Kasumi-1 (cell line): ENCODE measurements at regions not wholly inside any gene's neighbourhood (a gene's known extent, or its start where the extent isn't known, plus 50 kb on each side); places are given as distances from the start of the nearest gene placed in this dataset.
A peak's percentile ranks its signal among the peaks of the same experiment; 100 is the strongest.
"Not testable (repeated sequence)": the region's sequence is repeated elsewhere in the genome, so short reads cannot be mapped to it uniquely, and the experiment has no call there.

ENCODE experiments used
- DNase-seq, 2 experiments: peaks; one replicate each; lab custom pipeline; 2025; lab: John Stamatoyannopoulos, UW

- DNase-seq = no peak
These were observed 176.9 kb upstream of the PROK2 start for GRCh38 chr3:71961891-71962290.

GRCh38 chr3:71961378-71961777 lies 176.4 kb upstream of the PROK2 start:
- DNase-seq = no peak

DNA sequence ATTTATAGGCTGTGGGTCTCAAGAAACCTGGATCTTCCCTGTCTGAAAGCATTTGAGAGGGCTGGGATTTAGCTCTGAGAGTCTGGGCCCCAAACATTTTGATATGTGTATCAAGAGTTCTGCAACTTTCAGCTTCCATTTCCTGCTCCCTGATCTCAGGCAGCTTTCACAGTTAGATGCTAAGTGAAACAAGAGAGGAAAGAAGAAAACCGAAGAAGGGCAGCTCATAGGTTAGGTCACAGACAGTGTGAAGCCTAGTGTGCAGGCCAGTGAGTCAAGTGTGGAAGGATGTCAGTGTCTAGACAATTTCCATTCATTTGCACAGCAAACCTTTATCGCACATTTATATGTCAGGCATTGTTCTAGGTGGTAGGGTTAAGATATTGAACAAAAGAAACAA lies 173.6 kb upstream of the PROK2 start:
- no peak for DNase-seq

DNA sequence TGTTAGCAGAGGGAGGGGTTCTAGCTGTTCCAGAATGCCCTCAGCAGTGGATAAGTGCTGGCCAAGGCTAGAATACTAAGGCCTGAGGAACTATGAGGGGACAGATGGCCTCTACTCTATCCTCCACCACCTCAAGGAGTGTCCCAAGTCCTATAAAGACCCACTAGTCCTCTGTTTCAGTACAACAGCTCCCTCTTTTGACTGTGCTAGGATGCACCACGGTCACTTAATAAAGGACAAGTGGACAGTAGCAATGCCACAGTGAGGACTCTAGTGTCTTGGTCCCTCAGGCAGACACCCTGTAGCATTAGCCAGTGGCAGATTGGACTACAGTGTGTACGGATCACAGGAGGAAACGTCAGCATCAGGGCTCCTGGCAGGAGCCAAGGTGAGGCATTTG lies 171.8 kb upstream of the PROK2 start:
- DNase-seq = no peak

- DNase-seq = no peak
These were observed 171.1 kb upstream of the PROK2 start for GRCh38 chr3:71956069-71956340.

GRCh38 chr3:71955240-71956068 lies 170.5 kb upstream of the PROK2 start:
- DNase-seq = peak; percentile 25 to 42

- no peak for DNase-seq
These were observed 166.9 kb upstream of the PROK2 start for GRCh38 chr3:71951842-71952241.

DNA sequence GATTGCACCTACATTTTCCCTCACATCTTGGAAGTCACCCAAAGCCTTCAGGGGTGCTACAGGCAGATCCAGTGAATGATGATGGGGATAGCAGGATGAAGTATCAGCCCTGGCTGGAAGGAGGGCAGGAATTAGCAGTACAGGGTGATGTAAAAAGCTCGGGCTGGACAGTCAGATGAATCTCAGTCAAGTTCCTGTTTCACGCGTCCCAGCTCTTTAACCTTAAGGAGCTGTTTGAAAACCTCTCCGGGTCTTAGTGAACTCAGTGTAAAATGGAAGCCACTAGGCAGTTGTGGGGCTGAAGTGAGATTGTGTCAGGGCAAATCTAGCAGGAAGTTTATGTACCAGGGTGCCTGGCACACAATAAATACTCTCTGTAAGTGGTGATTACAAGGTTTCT lies 166.4 kb upstream of the PROK2 start:
- no peak for DNase-seq

DNA sequence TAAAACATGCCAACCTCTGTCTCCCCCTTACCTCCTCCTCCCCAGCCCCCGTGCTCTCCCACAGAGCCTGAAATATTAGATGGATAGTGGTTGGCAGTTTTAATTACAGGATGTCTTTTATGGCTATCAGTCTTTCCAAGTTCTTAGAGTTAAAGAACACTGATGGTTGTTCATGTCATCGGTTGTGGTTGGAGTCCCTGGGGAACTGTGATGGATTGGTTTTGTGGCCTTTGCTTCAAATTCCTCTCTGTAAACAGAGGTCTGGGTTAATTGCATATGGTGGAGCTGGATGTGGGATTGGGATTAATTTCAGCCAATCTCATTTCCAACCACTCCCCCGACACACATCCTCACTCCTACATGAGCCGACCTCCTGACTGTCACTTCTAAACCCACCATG lies 164.5 kb upstream of the PROK2 start:
- DNase-seq = no peak

DNA sequence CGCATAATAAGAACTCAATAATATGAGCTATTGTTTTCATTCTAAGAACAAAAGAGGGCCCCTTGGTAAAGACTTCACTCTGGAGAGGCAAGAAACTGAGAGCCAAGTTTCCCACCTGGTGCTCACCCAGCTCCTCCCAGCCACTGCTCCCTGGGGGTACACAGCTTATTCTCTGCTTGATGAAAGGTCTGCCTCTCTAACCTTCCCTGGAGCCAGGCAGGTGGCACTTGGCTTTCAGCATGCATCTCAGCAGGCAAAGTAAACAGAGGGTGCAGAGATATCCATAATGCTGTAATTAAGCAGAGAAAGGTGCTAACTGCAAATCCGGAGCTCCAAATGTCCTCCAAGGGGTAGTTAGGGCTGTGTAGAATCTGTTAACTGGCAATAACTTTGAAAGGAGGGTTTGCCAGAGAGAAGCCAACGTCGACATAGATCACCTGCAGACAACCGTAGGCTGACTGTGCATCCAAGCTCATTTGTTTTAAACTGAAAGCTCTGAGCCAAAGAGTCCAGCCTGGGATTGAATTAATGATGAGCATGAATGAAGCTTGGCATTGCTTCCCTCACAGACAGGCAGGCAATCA lies 159.6 kb upstream of the PROK2 start:
- DNase-seq = no peak

DNA sequence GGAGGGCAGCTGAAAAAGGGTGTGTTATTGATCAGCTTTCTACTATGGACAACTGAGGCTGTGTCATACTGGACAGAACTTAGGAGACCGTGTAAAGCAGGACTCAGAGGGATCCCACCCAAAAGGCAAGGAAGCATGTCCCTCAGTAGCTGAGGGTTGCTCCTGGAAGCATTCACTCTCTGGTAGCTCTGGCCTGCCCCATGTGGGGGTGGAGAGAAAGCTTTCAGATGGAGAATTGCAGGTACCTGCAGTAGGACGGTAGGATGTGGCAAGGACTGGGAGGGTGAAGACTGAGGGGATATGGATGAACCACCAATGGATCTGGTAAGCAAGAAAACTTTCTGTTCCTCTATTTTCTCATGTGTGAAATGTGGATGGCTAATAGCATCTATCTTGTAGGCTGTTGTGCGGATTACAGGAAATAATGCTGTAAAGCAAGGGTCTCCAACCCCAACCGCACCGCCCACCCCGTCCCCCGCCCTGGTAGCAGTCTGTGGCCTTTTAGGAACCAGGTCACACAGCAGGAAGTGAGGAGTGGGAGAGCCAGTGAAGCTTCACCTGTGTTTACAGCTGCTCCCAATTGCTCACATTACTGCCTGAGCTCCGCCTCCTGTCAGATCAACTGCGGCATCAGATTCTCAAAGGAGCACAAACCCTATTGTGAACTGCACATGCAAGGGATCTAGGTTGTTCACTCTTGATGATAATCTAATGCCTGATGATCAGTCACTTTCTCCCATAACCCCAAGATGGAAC lies 157.7 kb upstream of the PROK2 start:
- no peak for DNase-seq

DNA sequence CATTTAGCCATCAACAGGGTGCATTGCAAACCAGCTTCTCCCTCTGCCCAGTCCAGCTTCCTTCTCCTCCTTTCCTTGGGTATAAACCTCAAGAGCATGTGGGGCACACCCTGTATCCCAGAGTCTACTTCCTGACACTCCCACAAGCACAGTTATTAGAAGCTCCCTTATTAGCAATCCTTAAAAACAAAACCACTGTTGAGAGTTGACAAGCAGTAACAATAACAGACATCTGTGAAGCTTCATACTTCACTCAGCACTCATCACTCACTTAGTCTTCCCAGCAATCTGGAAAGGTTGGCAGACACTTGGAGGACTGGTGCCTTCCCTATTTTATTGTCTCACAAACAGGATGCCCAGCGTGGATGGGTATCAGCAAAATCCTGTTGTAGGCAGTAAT lies 155.5 kb upstream of the PROK2 start:
- DNase-seq = no peak

DNA sequence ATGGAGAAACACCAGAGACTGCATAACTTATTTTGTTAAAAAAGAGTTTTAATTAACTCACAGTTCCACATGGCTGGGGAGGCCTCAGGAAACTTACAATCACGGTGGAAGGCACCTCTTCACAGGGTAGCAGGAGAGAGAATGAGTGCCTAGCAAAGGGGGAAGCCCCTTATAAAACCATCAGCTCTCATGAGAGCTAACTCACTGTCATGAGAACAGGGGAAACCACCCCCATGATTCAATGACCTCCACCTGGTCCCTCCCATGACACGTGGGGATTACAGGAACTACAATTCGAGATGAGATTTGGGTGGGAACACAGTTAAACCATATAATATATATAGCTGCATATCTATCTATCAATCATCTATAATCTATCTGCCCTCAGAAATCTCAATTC lies 153.1 kb upstream of the PROK2 start:
- not testable (repeated sequence) for DNase-seq

- no peak for DNase-seq
These were observed 151.7 kb upstream of the PROK2 start for GRCh38 chr3:71936681-71937080.

DNA sequence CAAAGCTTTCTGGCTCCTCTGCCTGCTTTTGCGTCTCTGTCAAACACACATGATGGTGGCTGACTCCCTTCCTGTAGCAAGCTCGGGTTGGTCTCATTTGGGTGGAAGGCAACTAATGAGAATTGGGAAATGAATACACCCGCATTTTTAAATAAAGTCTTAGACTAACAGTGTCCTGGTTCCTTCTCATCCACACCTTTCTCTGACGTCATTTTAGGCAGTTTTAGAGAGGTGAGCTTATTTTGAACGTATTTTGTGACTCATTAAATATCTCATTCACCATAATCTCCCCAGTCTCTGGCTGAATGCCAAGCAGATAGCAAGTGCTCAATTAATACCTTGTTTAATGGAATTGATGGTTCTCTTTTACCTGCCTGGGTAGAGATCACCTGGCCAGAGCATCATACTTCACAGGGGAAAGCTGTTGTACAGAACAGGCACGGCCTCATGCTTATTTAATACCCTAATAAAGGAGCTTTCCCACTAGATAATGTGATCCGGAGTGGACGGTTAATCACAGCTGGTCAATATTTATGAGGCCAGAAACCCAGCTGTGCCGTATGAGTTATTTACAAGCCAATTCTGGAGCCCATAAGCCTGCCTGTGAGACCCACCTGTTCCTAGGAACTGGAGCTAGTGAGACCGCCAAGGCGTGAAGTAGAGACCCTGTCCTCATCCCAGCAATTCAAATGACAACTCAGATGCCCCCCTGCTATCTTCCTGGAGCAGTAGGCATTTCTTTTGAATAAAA lies 149.7 kb upstream of the PROK2 start:
- no peak for DNase-seq

DNA sequence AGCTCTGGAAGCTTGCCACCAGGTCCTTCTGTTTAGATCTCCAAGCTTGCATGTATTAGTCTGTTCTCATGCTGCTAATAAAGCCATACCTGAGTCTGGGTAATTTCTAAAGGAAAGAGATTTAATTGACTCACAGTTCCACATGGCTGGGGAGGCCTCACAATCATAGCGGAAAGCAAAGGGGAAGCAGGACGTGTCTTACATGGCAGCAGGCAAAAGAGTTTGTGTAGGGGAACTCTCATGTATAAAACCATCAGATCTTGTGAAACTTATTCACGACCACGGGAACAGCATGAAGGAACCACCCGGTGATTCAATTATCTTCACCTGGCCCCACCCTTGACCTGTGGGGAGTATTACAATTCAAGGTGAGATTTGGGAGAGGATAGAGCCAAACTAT lies 147.0 kb upstream of the PROK2 start:
- no peak for DNase-seq

- no peak for DNase-seq
These were observed 145.4 kb upstream of the PROK2 start for GRCh38 chr3:71930056-71930991.

- no peak for DNase-seq
These were observed 143.3 kb upstream of the PROK2 start for GRCh38 chr3:71928212-71928611.

DNA sequence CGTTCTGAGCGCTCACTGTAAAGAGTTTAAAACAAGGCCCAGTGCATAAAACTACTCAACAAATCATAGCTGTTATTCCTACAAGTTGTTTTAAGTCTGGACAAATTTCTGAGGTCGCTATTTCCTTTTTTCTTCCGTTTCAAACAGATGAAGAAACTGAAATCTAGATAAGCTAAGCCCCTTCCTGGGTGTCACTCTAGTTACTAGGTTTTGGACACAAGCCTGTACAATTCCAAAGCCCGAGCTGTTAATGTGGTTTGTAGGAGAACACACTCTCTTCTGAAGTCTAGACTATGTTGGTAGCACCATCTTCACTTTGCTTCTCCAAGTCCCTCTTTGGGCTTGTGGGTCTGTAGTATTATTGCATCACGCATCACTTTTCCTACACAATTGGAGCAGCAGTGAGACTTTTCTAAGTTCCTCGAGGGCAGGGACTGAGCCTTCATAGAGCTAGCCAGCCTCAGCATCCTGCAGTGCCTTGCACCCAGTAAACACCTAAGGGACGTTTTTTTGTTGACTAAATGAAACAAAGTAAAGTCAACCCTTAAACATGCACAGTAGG lies 142.6 kb upstream of the PROK2 start:
- peak; percentile 17 to 44 for DNase-seq

- DNase-seq = no peak
These were observed 141.7 kb upstream of the PROK2 start for GRCh38 chr3:71926616-71927015.

DNA sequence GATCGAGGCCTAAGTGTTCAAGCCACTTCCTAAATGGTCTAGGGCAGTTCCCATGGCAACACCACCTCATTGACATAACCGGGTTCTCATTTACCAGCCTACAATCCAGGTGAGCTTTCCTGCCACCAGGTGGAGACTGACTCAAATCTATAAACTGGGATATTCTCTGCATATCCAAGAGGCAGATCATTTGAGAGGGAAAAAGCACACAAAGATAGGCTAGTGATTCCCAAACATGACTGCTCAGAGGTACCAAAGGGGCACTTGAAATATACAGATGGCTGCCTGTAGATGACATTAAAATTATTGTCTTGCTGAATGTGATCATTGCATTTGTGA lies 141.3 kb upstream of the PROK2 start:
- DNase-seq = no peak
